ENCODE measurements at regions not wholly inside any gene's neighbourhood (a gene's known extent, or its start where the extent isn't known, plus 50 kb on each side); places are given as distances from the start of the nearest gene placed in this dataset.

GRCh38 chr2:14560716-14561115 is 71.8 kb upstream of the LRATD1 start:
- H3K27ac ChIP-seq (ENCODE audit: insufficient read depth, low read length), result no peak overlapping the region
- H3K4me1 ChIP-seq (ENCODE audit: control insufficient read depth, extremely low read depth, insufficient read depth, low read length), result no peaks in the 10 kb centered on the region
- no peaks in the 10 kb centered on the region for H3K79me2 ChIP-seq (ENCODE audit: control insufficient read depth, insufficient read depth, low read length)
- no peak overlapping the region for H3K4me2 ChIP-seq (ENCODE audit: extremely low read depth, insufficient read depth, low read length)
- H3K27me3 ChIP-seq (ENCODE audit: control insufficient read depth, insufficient read depth, low read length), result no peaks in the 10 kb centered on the region
- H3K36me3 ChIP-seq (ENCODE audit: control insufficient read depth, insufficient read depth, low read length), result no peaks in the 10 kb centered on the region
- H2AFZ ChIP-seq (ENCODE audit: low read length), result no peak overlapping the region
- TF ChIP-seq CTCF (conservative IDR thresholded peaks at IDR 0.05 in 1 of 2, IDR thresholded peaks at IDR 0.05 in 1 of 2; ENCODE audit: low read depth in 1 of 2, low read length in 2 of 2) (no peak), EZH2 (IDR thresholded peaks at IDR 0.05; ENCODE audit: low read length, missing control alignments) (no peak)
- H3K4me3 ChIP-seq (replicated peaks in 1 of 4; ENCODE audit: control extremely low read depth in 1 of 4, insufficient read depth in 1 of 4, low read depth in 3 of 4, low read length in 4 of 4), result no peak overlapping the region
- no peak overlapping the region for H3K9ac ChIP-seq (ENCODE audit: insufficient read depth, low read length)
- H3K9me3 ChIP-seq (ENCODE audit: control insufficient read depth, insufficient read depth, low read depth, low read length), result no peaks in the 10 kb centered on the region
- DNase-seq (ENCODE audit: low read depth in 2 of 2), result peak in 1 of 2 donors; percentile 9
- H4K20me1 ChIP-seq (ENCODE audit: control insufficient read depth, extremely low read depth, insufficient read depth, low read length), result no peaks in the 10 kb centered on the region

DNA sequence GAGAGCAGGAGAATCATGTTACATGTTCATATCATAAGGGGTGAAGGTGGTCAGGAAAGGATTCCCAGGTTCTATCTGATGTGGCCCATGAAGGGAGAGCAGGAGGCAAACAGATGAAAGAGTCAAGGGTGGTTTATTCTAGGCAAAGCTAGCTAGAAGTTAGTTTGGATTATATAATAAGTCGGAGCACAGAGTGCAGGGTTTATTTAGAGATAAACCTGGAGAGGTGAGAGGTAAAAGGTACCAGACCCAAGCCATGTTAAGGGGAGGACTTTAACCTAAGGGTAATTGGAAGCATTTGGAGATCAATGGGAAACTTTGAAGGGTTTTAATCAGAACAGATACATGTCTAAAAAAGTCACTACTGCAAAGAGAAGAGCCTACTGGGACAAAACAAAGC is 69.2 kb upstream of the LRATD1 start:
- Histone ChIP-seq H4K20me1 (ENCODE audit: control insufficient read depth, extremely low read depth, insufficient read depth, low read length) (no peaks in the 10 kb centered on the region), H3K4me3 (replicated peaks in 1 of 4; ENCODE audit: control extremely low read depth in 1 of 4, insufficient read depth in 1 of 4, low read depth in 3 of 4, low read length in 4 of 4) (no peak overlapping the region), H3K36me3 (ENCODE audit: control insufficient read depth, insufficient read depth, low read length) (no peaks in the 10 kb centered on the region), H3K4me2 (ENCODE audit: extremely low read depth, insufficient read depth, low read length) (no peak overlapping the region), H3K9ac (ENCODE audit: insufficient read depth, low read length) (no peak overlapping the region), H3K4me1 (ENCODE audit: control insufficient read depth, extremely low read depth, insufficient read depth, low read length) (no peaks in the 10 kb centered on the region), H2AFZ (ENCODE audit: low read length) (no peak overlapping the region), H3K9me3 (ENCODE audit: control insufficient read depth, insufficient read depth, low read depth, low read length) (no peaks in the 10 kb centered on the region), H3K27ac (ENCODE audit: insufficient read depth, low read length) (no peak overlapping the region), H3K79me2 (ENCODE audit: control insufficient read depth, insufficient read depth, low read length) (no peaks in the 10 kb centered on the region), H3K27me3 (ENCODE audit: control insufficient read depth, insufficient read depth, low read length) (no peaks in the 10 kb centered on the region)
- no peak for DNase-seq (ENCODE audit: low read depth in 2 of 2)
- no peak for TF ChIP-seq CTCF (conservative IDR thresholded peaks at IDR 0.05 in 1 of 2, IDR thresholded peaks at IDR 0.05 in 1 of 2; ENCODE audit: low read depth in 1 of 2, low read length in 2 of 2)
- no peak for TF ChIP-seq EZH2 (IDR thresholded peaks at IDR 0.05; ENCODE audit: low read length, missing control alignments)

DNA sequence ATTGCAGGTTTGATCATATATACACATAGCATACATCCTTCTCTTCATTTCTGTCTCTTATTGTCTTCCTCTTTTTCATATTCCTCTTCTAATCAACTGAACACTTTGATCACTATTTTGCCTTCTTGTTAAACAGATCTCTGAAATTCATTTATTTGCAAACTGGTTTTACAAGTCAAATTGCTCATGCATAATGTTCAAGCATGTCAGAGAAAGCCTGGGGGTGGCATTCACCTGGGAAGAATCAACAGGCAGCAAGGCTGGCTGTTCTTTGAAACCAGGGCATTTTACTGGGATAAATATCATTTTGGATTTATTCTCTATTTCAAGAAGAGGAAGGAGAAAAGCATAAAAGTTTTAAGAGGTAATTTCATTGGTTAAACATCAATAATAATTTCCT is 66.9 kb upstream of the LRATD1 start:
- no peaks in the 10 kb centered on the region for H3K79me2 ChIP-seq (ENCODE audit: control insufficient read depth, insufficient read depth, low read length)
- H3K27me3 ChIP-seq (ENCODE audit: control insufficient read depth, insufficient read depth, low read length), result no peaks in the 10 kb centered on the region
- no peak overlapping the region for H3K9ac ChIP-seq (ENCODE audit: insufficient read depth, low read length)
- no peak overlapping the region for H3K27ac ChIP-seq (ENCODE audit: insufficient read depth, low read length)
- H4K20me1 ChIP-seq (ENCODE audit: control insufficient read depth, extremely low read depth, insufficient read depth, low read length), result no peaks in the 10 kb centered on the region
- H3K9me3 ChIP-seq (ENCODE audit: control insufficient read depth, insufficient read depth, low read depth, low read length), result no peaks in the 10 kb centered on the region
- no peaks in the 10 kb centered on the region for H3K4me1 ChIP-seq (ENCODE audit: control insufficient read depth, extremely low read depth, insufficient read depth, low read length)
- H2AFZ ChIP-seq (ENCODE audit: low read length), result no peak overlapping the region
- H3K4me2 ChIP-seq (ENCODE audit: extremely low read depth, insufficient read depth, low read length), result no peak overlapping the region
- H3K36me3 ChIP-seq (ENCODE audit: control insufficient read depth, insufficient read depth, low read length), result no peaks in the 10 kb centered on the region
- no peak overlapping the region for H3K4me3 ChIP-seq (replicated peaks in 1 of 4; ENCODE audit: control extremely low read depth in 1 of 4, insufficient read depth in 1 of 4, low read depth in 3 of 4, low read length in 4 of 4)
- no peak for DNase-seq (ENCODE audit: low read depth in 2 of 2)
- TF ChIP-seq CTCF (conservative IDR thresholded peaks at IDR 0.05 in 1 of 2, IDR thresholded peaks at IDR 0.05 in 1 of 2; ENCODE audit: low read depth in 1 of 2, low read length in 2 of 2) (no peak), EZH2 (IDR thresholded peaks at IDR 0.05; ENCODE audit: low read length, missing control alignments) (no peak)
